Vagina (tissue), 2 donors: ENCODE measurements at regions not wholly inside any gene's neighbourhood (a gene's known extent, or its start where the extent isn't known, plus 50 kb on each side); places are given as distances from the start of the nearest gene placed in this dataset.

Source experiments
- CTCF ChIP-seq, 3 experiments: fragments of 450-650 bp in 2 of 3; fragments of 200-600 bp in 1 of 3; sonication (generic) in 1 of 3; IDR thresholded peaks; one replicate each; pipeline ENCODE4 v1.5.1; 2017 to 2019; ENCODE audit warnings: antibody characterized with exemption in 3 of 3, mild to moderate bottlenecking in 2 of 3, moderate library complexity in 2 of 3
- POLR2A ChIP-seq, 2 donors: fragments of 450-650 bp; IDR thresholded peaks; one replicate each; pipeline ENCODE4 v1.6.1; 2017; ENCODE audit warnings: antibody characterized with exemption in 2 of 2, mild to moderate bottlenecking in 2 of 2, moderate library complexity in 2 of 2
- POLR2AphosphoS5 ChIP-seq, 2 donors: sonication (generic); formaldehyde crosslinking; IDR thresholded peaks; one replicate each; pipeline ENCODE4 v1.9.0; 2017; ENCODE audit warnings: antibody characterized with exemption in 2 of 2, mild to moderate bottlenecking in 2 of 2, low read depth in 1 of 2; ENCODE audit not compliant: insufficient read depth in 1 of 2

GRCh38 chr7:51376420-51377092, 59.9 kb upstream of the COBL start:
- TF ChIP-seq CTCF (IDR thresholded peaks at IDR 0.05) (no peak), POLR2A (IDR thresholded peaks at IDR 0.05) (no peak), POLR2AphosphoS5 (IDR thresholded peaks at IDR 0.05; ENCODE audit: insufficient read depth in 1 of 2, low read depth in 1 of 2) (no peak)
